Calu3 (cell line): ENCODE measurements at regions not wholly inside any gene's neighbourhood (a gene's known extent, or its start where the extent isn't known, plus 50 kb on each side); places are given as distances from the start of the nearest gene placed in this dataset.

Experiments used
- BruUV-seq: library from RNA; stranded (reverse); fragments of 400-500 nt; replicated peaks from 2 replicates; lab custom pipeline; 2021; lab: Mats Ljungman, UMichigan
- CTCF ChIA-PET: fragments of 300-600 bp; sonication (Branson Sonifier 250); formaldehyde crosslinking; loops from one replicate; lab custom pipeline; 2022; ENCODE audit warnings: antibody characterized with exemption; lab: Charles Lee
- DNase-seq: peaks from one replicate; pipeline ENCODE4 v3.0.0; 2022
- H3K27ac Mint-ChIP-seq: one replicate; pipeline ENCODE4 v1.8.0; 2022; ENCODE audit warnings: mixed read lengths; ENCODE audit not compliant: unreplicated experiment
- H3K27me3 Mint-ChIP-seq: one replicate; pipeline ENCODE4 v1.8.0; 2022; ENCODE audit warnings: mixed read lengths; ENCODE audit not compliant: unreplicated experiment
- H3K36me3 Mint-ChIP-seq: one replicate; pipeline ENCODE4 v1.8.0; 2022; ENCODE audit warnings: mild to moderate bottlenecking, moderate library complexity, mixed read lengths; ENCODE audit not compliant: insufficient read depth, unreplicated experiment
- H3K4me1 Mint-ChIP-seq: one replicate; pipeline ENCODE4 v1.8.0; 2022; ENCODE audit warnings: mild to moderate bottlenecking, low read depth, mixed read lengths; ENCODE audit not compliant: unreplicated experiment
- H3K4me3 Mint-ChIP-seq: one replicate; pipeline ENCODE4 v1.8.0; 2022; ENCODE audit warnings: mild to moderate bottlenecking, low read depth, moderate library complexity, mixed read lengths; ENCODE audit not compliant: unreplicated experiment
- H3K9me3 Mint-ChIP-seq: one replicate; pipeline ENCODE4 v1.8.0; 2022; ENCODE audit warnings: low read depth, mixed read lengths; ENCODE audit not compliant: unreplicated experiment
- intact Hi-C: fragments of 100-400 bp; cut with micrococcal nuclease; formaldehyde crosslinking; loops from one replicate; pipeline ENCODE4 v1.10.0; 2022; ENCODE audit not compliant: unreplicated experiment
- TF ChIP-seq, protein P1 (sequence below): fragments of 200-600 bp; IDR thresholded peaks from one replicate; pipeline ENCODE4 v1.8.0; 2022; ENCODE audit warnings: antibody characterized with exemption; ENCODE audit not compliant: unreplicated experiment

DNA sequence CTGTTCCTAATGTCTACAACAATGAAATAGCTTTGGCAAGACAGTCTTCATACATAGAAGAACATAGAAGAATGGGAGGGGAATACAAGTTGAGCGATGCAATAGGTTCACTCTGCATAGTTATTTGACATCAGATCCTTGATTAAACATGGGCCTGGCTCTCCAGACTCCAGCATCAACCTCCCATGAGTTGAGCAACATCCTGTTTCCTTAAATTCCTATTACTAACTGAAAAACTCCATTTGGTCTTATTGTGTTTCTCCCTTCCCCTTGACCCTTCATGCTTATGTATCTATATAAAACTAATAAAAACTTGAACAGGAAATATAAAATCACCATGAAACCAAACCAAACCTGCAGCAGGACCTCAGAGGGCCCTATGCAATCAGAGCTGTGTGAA is 304.5 kb upstream of the SATB1 start:
- CTCF ChIA-PET = no interaction called here

DNA sequence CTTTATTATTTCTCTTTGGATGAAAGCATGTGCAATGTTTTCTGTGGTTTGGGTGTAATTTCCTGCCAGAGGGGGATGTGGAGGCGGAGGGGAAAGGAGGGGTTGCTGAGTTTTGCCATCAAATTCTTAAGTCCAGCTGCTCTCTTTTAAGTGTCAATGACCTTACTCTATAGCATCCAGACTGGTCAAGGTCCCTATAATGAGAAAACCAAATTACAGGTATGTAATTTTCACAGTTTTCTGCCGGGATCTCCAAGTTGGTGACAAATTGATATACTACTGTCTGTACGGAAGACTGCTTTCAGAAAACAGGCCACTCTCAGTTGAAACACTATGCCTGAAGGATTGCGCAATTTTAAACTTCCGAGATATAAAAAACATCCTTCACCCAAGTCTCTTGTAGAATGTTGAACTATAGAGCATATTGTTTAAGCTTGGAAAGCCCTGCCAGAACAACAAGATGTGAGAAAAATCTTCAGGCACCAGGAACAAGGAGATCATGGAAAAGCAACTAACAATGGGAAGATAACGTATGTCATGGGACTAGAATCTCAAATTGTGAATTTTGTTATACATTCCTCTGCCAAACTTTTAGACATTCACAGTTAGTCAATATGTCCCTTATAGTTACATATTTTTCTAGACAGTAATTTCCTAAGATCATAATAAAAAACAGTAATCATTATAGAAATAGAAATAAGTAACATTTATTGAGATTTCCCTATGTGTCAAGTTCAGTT is 300.7 kb upstream of the SATB1 start:
- no peak for DNase-seq
- BruUV-seq = no TSS peak
- Mint-ChIP-seq H3K27ac (no peak overlapping the region), H3K36me3 (no peaks in the 10 kb centered on the region), H3K9me3 (no peaks in the 10 kb centered on the region), H3K27me3 (no peaks in the 10 kb centered on the region), H3K4me1 (no peaks in the 10 kb centered on the region), H3K4me3 (no peak overlapping the region)
- TF ChIP-seq, protein P1, sequence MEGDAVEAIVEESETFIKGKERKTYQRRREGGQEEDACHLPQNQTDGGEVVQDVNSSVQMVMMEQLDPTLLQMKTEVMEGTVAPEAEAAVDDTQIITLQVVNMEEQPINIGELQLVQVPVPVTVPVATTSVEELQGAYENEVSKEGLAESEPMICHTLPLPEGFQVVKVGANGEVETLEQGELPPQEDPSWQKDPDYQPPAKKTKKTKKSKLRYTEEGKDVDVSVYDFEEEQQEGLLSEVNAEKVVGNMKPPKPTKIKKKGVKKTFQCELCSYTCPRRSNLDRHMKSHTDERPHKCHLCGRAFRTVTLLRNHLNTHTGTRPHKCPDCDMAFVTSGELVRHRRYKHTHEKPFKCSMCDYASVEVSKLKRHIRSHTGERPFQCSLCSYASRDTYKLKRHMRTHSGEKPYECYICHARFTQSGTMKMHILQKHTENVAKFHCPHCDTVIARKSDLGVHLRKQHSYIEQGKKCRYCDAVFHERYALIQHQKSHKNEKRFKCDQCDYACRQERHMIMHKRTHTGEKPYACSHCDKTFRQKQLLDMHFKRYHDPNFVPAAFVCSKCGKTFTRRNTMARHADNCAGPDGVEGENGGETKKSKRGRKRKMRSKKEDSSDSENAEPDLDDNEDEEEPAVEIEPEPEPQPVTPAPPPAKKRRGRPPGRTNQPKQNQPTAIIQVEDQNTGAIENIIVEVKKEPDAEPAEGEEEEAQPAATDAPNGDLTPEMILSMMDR = no peak
- intact Hi-C loops = no loop called here
- CTCF ChIA-PET = interaction anchor here (1.2 kb wide), 1 partner anchor 9 kb away, joined by 3 read pairs; no protein-coding TSS in a partner anchor

More for the DNA sequence above, 304.5 kb upstream of the SATB1 start:
- BruUV-seq = no TSS peak
- no peak for DNase-seq
- H3K4me3 Mint-ChIP-seq = no peak overlapping the region
- H3K27ac Mint-ChIP-seq = no peak overlapping the region
- no peaks in the 10 kb centered on the region for H3K36me3 Mint-ChIP-seq
- H3K9me3 Mint-ChIP-seq = no peaks in the 10 kb centered on the region
- no peaks in the 10 kb centered on the region for H3K4me1 Mint-ChIP-seq
- TF ChIP-seq, protein P1 = no peak
- intact Hi-C loops = no loop called here
- H3K27me3 Mint-ChIP-seq = no peaks in the 10 kb centered on the region

DNA sequence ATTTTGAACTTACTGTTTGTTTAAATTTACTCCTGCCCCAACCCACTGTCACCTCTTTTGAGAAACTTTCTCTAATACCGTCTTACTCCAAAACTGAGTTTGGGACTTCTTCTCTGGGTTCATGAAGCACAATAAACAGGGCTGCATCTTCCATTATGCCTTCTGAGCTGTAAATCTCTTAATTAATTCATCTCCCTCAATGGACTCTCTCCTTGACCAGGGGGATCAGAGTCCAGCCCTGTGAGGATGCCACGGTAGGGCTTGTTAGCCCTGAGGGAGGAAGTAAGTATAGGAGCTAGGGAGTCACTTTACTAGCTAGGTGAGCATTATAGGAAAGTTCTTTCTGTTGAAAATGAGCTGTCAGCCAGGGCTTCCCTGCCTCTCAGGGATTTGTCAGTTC is 299.3 kb upstream of the SATB1 start:
- H3K4me3 Mint-ChIP-seq = no peak overlapping the region
- H3K4me1 Mint-ChIP-seq = no peaks in the 10 kb centered on the region
- no peaks in the 10 kb centered on the region for H3K36me3 Mint-ChIP-seq
- BruUV-seq = no TSS peak
- CTCF ChIA-PET = interaction anchor here (1.2 kb wide), 1 partner anchor 8 kb away, joined by 3 read pairs; no protein-coding TSS in a partner anchor
- H3K9me3 Mint-ChIP-seq = no peaks in the 10 kb centered on the region
- TF ChIP-seq, protein P1 = no peak
- no peaks in the 10 kb centered on the region for H3K27me3 Mint-ChIP-seq
- no peak for DNase-seq
- no peak overlapping the region for H3K27ac Mint-ChIP-seq
- intact Hi-C loops = no loop called here

DNA sequence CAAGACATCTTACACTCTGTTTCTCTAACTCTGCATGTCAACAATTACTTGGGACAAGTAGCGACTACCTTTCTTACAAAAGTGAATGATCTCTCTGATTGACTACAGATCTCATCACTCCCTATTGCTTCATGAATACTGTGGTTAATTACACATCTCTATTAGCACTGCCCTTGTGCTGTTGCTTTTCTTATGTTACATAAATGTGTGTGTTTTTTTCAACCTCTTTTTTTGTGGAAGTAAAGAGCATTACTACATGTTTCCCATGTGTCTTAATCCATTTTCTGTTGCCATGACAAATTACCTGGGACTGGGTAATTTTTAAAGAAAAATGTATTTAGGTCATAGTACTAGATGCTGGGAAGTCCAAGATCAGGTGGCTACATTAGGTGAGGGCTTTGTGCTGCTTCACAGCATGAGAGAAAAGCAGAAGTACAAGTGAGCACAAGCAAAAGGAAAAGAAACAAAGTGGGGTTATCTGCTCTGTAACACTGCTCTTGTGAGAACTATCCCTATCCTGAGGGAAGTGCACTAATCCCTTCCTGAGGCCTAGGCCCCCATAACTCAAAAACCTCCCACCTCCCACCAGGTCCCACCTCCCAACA is 298.2 kb upstream of the SATB1 start:
- no TSS peak for BruUV-seq
- H3K4me3 Mint-ChIP-seq = no peak overlapping the region
- H3K9me3 Mint-ChIP-seq = no peaks in the 10 kb centered on the region
- TF ChIP-seq, protein P1 = no peak
- no peaks in the 10 kb centered on the region for H3K27me3 Mint-ChIP-seq
- H3K36me3 Mint-ChIP-seq = no peaks in the 10 kb centered on the region
- intact Hi-C loops = no loop called here
- no peak overlapping the region for H3K27ac Mint-ChIP-seq
- CTCF ChIA-PET = no interaction called here
- DNase-seq = no peak
- no peaks in the 10 kb centered on the region for H3K4me1 Mint-ChIP-seq
